Esophagus (tissue), 2 donors: ENCODE measurements at regions not wholly inside any gene's neighbourhood (a gene's known extent, or its start where the extent isn't known, plus 50 kb on each side); places are given as distances from the start of the nearest gene placed in this dataset.

Experiments
- H3K27ac ChIP-seq, 2 donors: one replicate each; pipeline ENCODE4 v1.5.1; 2013; ENCODE audit warnings: low read depth in 2 of 2, mild to moderate bottlenecking in 2 of 2, inconsistent platforms in 1 of 2, low read length in 1 of 2, moderate library complexity in 1 of 2
- H3K27me3 ChIP-seq, 2 donors: one replicate each; pipeline ENCODE4 v1.6.1; 2013; ENCODE audit warnings: low read length in 2 of 2, control low read depth in 1 of 2, mild to moderate bottlenecking in 1 of 2; ENCODE audit not compliant: insufficient read depth in 2 of 2, control insufficient read depth in 1 of 2
- H3K36me3 ChIP-seq, 2 donors: one replicate each; pipeline ENCODE4 v1.6.1; 2013; ENCODE audit warnings: low read length in 1 of 2; ENCODE audit not compliant: control insufficient read depth in 2 of 2, insufficient read depth in 2 of 2
- H3K4me1 ChIP-seq, 2 donors: one replicate each; pipeline ENCODE4 v1.6.1; 2013; ENCODE audit warnings: low read length in 1 of 2; ENCODE audit not compliant: control insufficient read depth in 2 of 2, insufficient read depth in 2 of 2
- H3K4me3 ChIP-seq, 2 donors: one replicate each; pipeline ENCODE4 v1.5.1; 2013; ENCODE audit warnings: low read length in 2 of 2, mild to moderate bottlenecking in 2 of 2, low read depth in 1 of 2, moderate library complexity in 1 of 2
- H3K9me3 ChIP-seq, 2 donors: one replicate each; pipeline ENCODE4 v1.6.1; 2013; ENCODE audit warnings: mild to moderate bottlenecking in 2 of 2, low read depth in 1 of 2, low read length in 1 of 2, moderate library complexity in 1 of 2; ENCODE audit not compliant: control insufficient read depth in 2 of 2, insufficient read depth in 1 of 2
- WGBS, 2 donors: extraction: QIAGEN DNeasy Blood & Tissue Kit; methylation state at CpG; one replicate each; pipeline ENCODE4 v1.1.7; 2013; 5-methylcytosine and 5-hydroxymethylcytosine counted together
- donor health status: healthy with polysubstance abuse.
- donor health status: Bipolar disorder and iron deficiency.

GRCh38 chr3:99430348-99431134 is 207.9 kb upstream of the COL8A1 start:
- WGBS, 2 donors, result 63 to 64% methylated on average over 3 of the region's 3 CpGs
- Histone ChIP-seq H3K27ac (no peak overlapping the region), H3K4me1 (no peaks in the 10 kb centered on the region), H3K9me3 (no peaks in the 10 kb centered on the region), H3K36me3 (no peaks in the 10 kb centered on the region), H3K27me3 (no peaks in the 10 kb centered on the region), H3K4me3 (no peak overlapping the region)

GRCh38 chr3:99429502-99429901 is 208.9 kb upstream of the COL8A1 start:
- Histone ChIP-seq H3K27me3 (no peaks in the 10 kb centered on the region), H3K4me1 (no peaks in the 10 kb centered on the region), H3K9me3 (no peaks in the 10 kb centered on the region), H3K36me3 (no peaks in the 10 kb centered on the region), H3K4me3 (no peak overlapping the region), H3K27ac (no peak overlapping the region)
- WGBS, 2 donors, result 42 to 63% methylated on average over 2 of the region's 2 CpGs

GRCh38 chr3:99425930-99426329 is 212.5 kb upstream of the COL8A1 start:
- Histone ChIP-seq H3K4me3 (no peak overlapping the region), H3K4me1 (no peaks in the 10 kb centered on the region), H3K27ac (no peak overlapping the region), H3K36me3 (no peaks in the 10 kb centered on the region), H3K9me3 (no peaks in the 10 kb centered on the region), H3K27me3 (no peaks in the 10 kb centered on the region)
- WGBS, 2 donors, result 53 to 56% methylated on average over 2 of the region's 2 CpGs

- no peak overlapping the region for H3K4me3 ChIP-seq
- H3K27me3 ChIP-seq, result no peaks in the 10 kb centered on the region
- no peaks in the 10 kb centered on the region for H3K36me3 ChIP-seq
- no peaks in the 10 kb centered on the region for H3K9me3 ChIP-seq
- 34 to 49% methylated on average over 1 of the region's 1 CpG for WGBS, 2 donors
- no peak overlapping the region for H3K27ac ChIP-seq
- no peaks in the 10 kb centered on the region for H3K4me1 ChIP-seq
These were observed 219.3 kb upstream of the COL8A1 start for GRCh38 chr3:99419116-99419515.

GRCh38 chr3:99418709-99419108 is 219.7 kb upstream of the COL8A1 start:
- Histone ChIP-seq H3K27ac (no peak overlapping the region), H3K9me3 (no peaks in the 10 kb centered on the region), H3K4me3 (no peak overlapping the region), H3K4me1 (no peaks in the 10 kb centered on the region), H3K27me3 (no peaks in the 10 kb centered on the region), H3K36me3 (no peaks in the 10 kb centered on the region)
- 71 to 74% methylated on average over 3 of the region's 3 CpGs for WGBS, 2 donors

- H3K4me3 ChIP-seq, result no peak overlapping the region
- no peaks in the 10 kb centered on the region for H3K9me3 ChIP-seq
- no peak overlapping the region for H3K27ac ChIP-seq
- H3K27me3 ChIP-seq, result no peaks in the 10 kb centered on the region
- H3K4me1 ChIP-seq, result no peaks in the 10 kb centered on the region
- WGBS, 2 donors, result 66 to 70% methylated on average over 2 of the region's 2 CpGs
- H3K36me3 ChIP-seq, result no peaks in the 10 kb centered on the region
These were observed 220.2 kb upstream of the COL8A1 start for GRCh38 chr3:99418209-99418635.

- 73 to 86% methylated on average over 1 of the region's 1 CpG for WGBS, 2 donors
- Histone ChIP-seq H3K27ac (no peak overlapping the region), H3K4me3 (no peak overlapping the region), H3K27me3 (no peaks in the 10 kb centered on the region), H3K9me3 (no peaks in the 10 kb centered on the region), H3K4me1 (no peaks in the 10 kb centered on the region), H3K36me3 (no peaks in the 10 kb centered on the region)
These were observed 224.9 kb upstream of the COL8A1 start for GRCh38 chr3:99413504-99413903.

GRCh38 chr3:99410789-99411311 is 227.5 kb upstream of the COL8A1 start:
- WGBS, 2 donors, result 58 to 64% methylated on average over 7 of the region's 7 CpGs
- H3K9me3 ChIP-seq, result no peaks in the 10 kb centered on the region

GRCh38 chr3:99409961-99410360 is 228.4 kb upstream of the COL8A1 start:
- Histone ChIP-seq H3K27ac (no peak overlapping the region), H3K36me3 (no peaks in the 10 kb centered on the region), H3K9me3 (no peaks in the 10 kb centered on the region), H3K27me3 (no peaks in the 10 kb centered on the region), H3K4me3 (no peak overlapping the region), H3K4me1 (no peaks in the 10 kb centered on the region)
- 97 to 98% methylated on average over 1 of the region's 1 CpG for WGBS, 2 donors

More at GRCh38 chr3:99410789-99411311, 227.5 kb upstream of the COL8A1 start:
- H3K27ac ChIP-seq, result no peak overlapping the region
- H3K27me3 ChIP-seq, result no peaks in the 10 kb centered on the region
- H3K4me3 ChIP-seq, result no peak overlapping the region
- no peaks in the 10 kb centered on the region for H3K36me3 ChIP-seq
- H3K4me1 ChIP-seq, result no peaks in the 10 kb centered on the region

GRCh38 chr3:99407257-99407656 is 231.1 kb upstream of the COL8A1 start:
- H3K36me3 ChIP-seq, result no peaks in the 10 kb centered on the region
- 76 to 78% methylated on average over 4 of the region's 4 CpGs for WGBS, 2 donors
- no peak overlapping the region for H3K4me3 ChIP-seq
- H3K27ac ChIP-seq, result no peak overlapping the region
- no peaks in the 10 kb centered on the region for H3K4me1 ChIP-seq
- H3K27me3 ChIP-seq, result no peaks in the 10 kb centered on the region
- no peaks in the 10 kb centered on the region for H3K9me3 ChIP-seq
